ACC112 (cell line): ENCODE measurements at regions not wholly inside any gene's neighbourhood (a gene's known extent, or its start where the extent isn't known, plus 50 kb on each side); places are given as distances from the start of the nearest gene placed in this dataset.
"Not testable (repeated sequence)": the region's sequence is repeated elsewhere in the genome, so short reads cannot be mapped to it uniquely, and the experiment has no call there.

Experiments
- H2AFZ ChIP-seq: fragments of 200-600 bp; sonication (generic); one replicate; pipeline ENCODE4 v1.6.0; 2017; ENCODE audit warnings: antibody characterized with exemption, low read length; ENCODE audit not compliant: unreplicated experiment
- H3K27ac ChIP-seq: fragments of 200-600 bp; sonication (generic); 2 replicates; pipeline ENCODE4 v1.5.1; 2014; ENCODE audit warnings: low read depth, mild to moderate bottlenecking, antibody characterized with exemption, low read length, moderate library complexity
- H3K27me3 ChIP-seq: fragments of 200-600 bp; sonication (generic); 2 replicates; pipeline ENCODE4 v1.6.1; 2014; ENCODE audit warnings: mild to moderate bottlenecking, antibody characterized with exemption, low read length, moderate library complexity, mixed read lengths; ENCODE audit not compliant: insufficient read depth
- H3K36me3 ChIP-seq: fragments of 200-600 bp; sonication (generic); 2 replicates; pipeline ENCODE4 v1.6.1; 2016; ENCODE audit warnings: mild to moderate bottlenecking, antibody characterized with exemption, low read length, moderate library complexity, mixed read lengths; ENCODE audit not compliant: insufficient read depth
- H3K4me1 ChIP-seq: fragments of 200-600 bp; sonication (generic); one replicate; pipeline ENCODE4 v1.6.1; 2016; ENCODE audit warnings: low read length, mixed read lengths; ENCODE audit not compliant: insufficient read depth, unreplicated experiment, control insufficient read depth
- H3K4me3 ChIP-seq: fragments of 200-600 bp; sonication (generic); 2 replicates; pipeline ENCODE4 v1.5.1; 2014; ENCODE audit warnings: mild to moderate bottlenecking, low read depth, low read length
- H3K79me2 ChIP-seq: fragments of 200-600 bp; sonication (generic); one replicate; pipeline ENCODE4 v1.6.0; 2016; ENCODE audit warnings: low read length; ENCODE audit not compliant: control insufficient read depth, unreplicated experiment, insufficient read depth

GRCh38 chr5:163280897-163281296 is 156.5 kb upstream of the CCNG1 start:
- not testable (repeated sequence) for H2AFZ ChIP-seq, H3K27ac ChIP-seq, H3K27me3 ChIP-seq, H3K4me1 ChIP-seq, H3K4me3 ChIP-seq, H3K79me2 ChIP-seq, H3K36me3 ChIP-seq

- H3K4me3 ChIP-seq, result no peak overlapping the region
- no peaks in the 10 kb centered on the region for H3K4me1 ChIP-seq
- H3K27ac ChIP-seq, result no peak overlapping the region
- no peak overlapping the region for H2AFZ ChIP-seq
- no peaks in the 10 kb centered on the region for H3K79me2 ChIP-seq
- H3K27me3 ChIP-seq, result no peaks in the 10 kb centered on the region
- H3K36me3 ChIP-seq, result no peaks in the 10 kb centered on the region
Observed at GRCh38 chr5:163281512-163281911, 155.9 kb upstream of the CCNG1 start.

GRCh38 chr5:163293836-163294235 is 143.6 kb upstream of the CCNG1 start:
- Histone ChIP-seq H3K79me2 (no peaks in the 10 kb centered on the region), H3K4me3 (no peak overlapping the region), H3K27ac (no peak overlapping the region), H2AFZ (no peak overlapping the region), H3K27me3 (no peaks in the 10 kb centered on the region), H3K4me1 (no peaks in the 10 kb centered on the region), H3K36me3 (no peaks in the 10 kb centered on the region)

- Histone ChIP-seq H3K4me1 (no peaks in the 10 kb centered on the region), H2AFZ (no peak overlapping the region), H3K36me3 (no peaks in the 10 kb centered on the region), H3K27me3 (peaks cover 17% of the 10 kb centered on the region), H3K27ac (no peak overlapping the region), H3K4me3 (no peak overlapping the region), H3K79me2 (no peaks in the 10 kb centered on the region)
Observed at GRCh38 chr5:163303718-163304117, 133.7 kb upstream of the CCNG1 start.

- H3K4me3 ChIP-seq, result no peak overlapping the region
- H2AFZ ChIP-seq, result no peak overlapping the region
- no peaks in the 10 kb centered on the region for H3K36me3 ChIP-seq
- no peaks in the 10 kb centered on the region for H3K79me2 ChIP-seq
- no peaks in the 10 kb centered on the region for H3K4me1 ChIP-seq
- H3K27ac ChIP-seq, result no peak overlapping the region
- H3K27me3 ChIP-seq, result peaks cover 17% of the 10 kb centered on the region
Observed at GRCh38 chr5:163305655-163306054, 131.7 kb upstream of the CCNG1 start.

- H3K4me3 ChIP-seq, result no peak overlapping the region
- no peak overlapping the region for H3K27ac ChIP-seq
- H3K36me3 ChIP-seq, result no peaks in the 10 kb centered on the region
- H3K79me2 ChIP-seq, result no peaks in the 10 kb centered on the region
- H3K27me3 ChIP-seq, result peaks cover 13% of the 10 kb centered on the region
- H3K4me1 ChIP-seq, result no peaks in the 10 kb centered on the region
- H2AFZ ChIP-seq, result no peak overlapping the region
Observed at GRCh38 chr5:163306421-163306820, 131.0 kb upstream of the CCNG1 start.

- Histone ChIP-seq H3K4me3 (no peak overlapping the region), H3K27ac (no peak overlapping the region), H3K79me2 (no peaks in the 10 kb centered on the region), H3K4me1 (no peaks in the 10 kb centered on the region), H3K27me3 (peaks cover 4% of the 10 kb centered on the region; the same call in 1 of the 2 replicates), H2AFZ (no peak overlapping the region), H3K36me3 (no peaks in the 10 kb centered on the region)
Observed at GRCh38 chr5:163309914-163310313, 127.5 kb upstream of the CCNG1 start.

- H3K4me1 ChIP-seq, result no peaks in the 10 kb centered on the region
- no peaks in the 10 kb centered on the region for H3K79me2 ChIP-seq
- H2AFZ ChIP-seq, result no peak overlapping the region
- H3K4me3 ChIP-seq, result no peak overlapping the region
- no peaks in the 10 kb centered on the region for H3K36me3 ChIP-seq
- H3K27ac ChIP-seq, result no peak overlapping the region
- peaks cover 4% of the 10 kb centered on the region; the same call in 1 of the 2 replicates for H3K27me3 ChIP-seq
Observed at GRCh38 chr5:163310997-163311396, 126.4 kb upstream of the CCNG1 start.

- Histone ChIP-seq H2AFZ (no peak overlapping the region), H3K27ac (no peak overlapping the region), H3K4me3 (no peak overlapping the region)
Observed at GRCh38 chr5:163312598-163312997, 124.8 kb upstream of the CCNG1 start.

GRCh38 chr5:163313049-163313448 is 124.3 kb upstream of the CCNG1 start:
- not testable (repeated sequence) for H3K27me3 ChIP-seq, H3K36me3 ChIP-seq, H3K27ac ChIP-seq, H3K4me3 ChIP-seq, H3K79me2 ChIP-seq, H3K4me1 ChIP-seq, H2AFZ ChIP-seq

More at GRCh38 chr5:163312598-163312997, 124.8 kb upstream of the CCNG1 start:
- no peaks in the 10 kb centered on the region for H3K36me3 ChIP-seq
- no peaks in the 10 kb centered on the region for H3K79me2 ChIP-seq
- H3K4me1 ChIP-seq, result no peaks in the 10 kb centered on the region
- H3K27me3 ChIP-seq, result peaks cover 4% of the 10 kb centered on the region; the same call in 1 of the 2 replicates

- H2AFZ ChIP-seq, H3K27me3 ChIP-seq, H3K27ac ChIP-seq, H3K36me3 ChIP-seq, H3K79me2 ChIP-seq, H3K4me3 ChIP-seq, H3K4me1 ChIP-seq: not testable (repeated sequence)
Observed at GRCh38 chr5:163316374-163316773, 121.0 kb upstream of the CCNG1 start.
